HG02623 (cell line): ENCODE measurements at regions not wholly inside any gene's neighbourhood (a gene's known extent, or its start where the extent isn't known, plus 50 kb on each side); places are given as distances from the start of the nearest gene placed in this dataset.

ENCODE experiments used
- ATAC-seq: cut with Tn5 transposase; IDR thresholded peaks from one replicate; pipeline ENCODE4 v1.9.1; 2021; ENCODE audit warnings: moderate library complexity; ENCODE audit not compliant: unreplicated experiment

DNA sequence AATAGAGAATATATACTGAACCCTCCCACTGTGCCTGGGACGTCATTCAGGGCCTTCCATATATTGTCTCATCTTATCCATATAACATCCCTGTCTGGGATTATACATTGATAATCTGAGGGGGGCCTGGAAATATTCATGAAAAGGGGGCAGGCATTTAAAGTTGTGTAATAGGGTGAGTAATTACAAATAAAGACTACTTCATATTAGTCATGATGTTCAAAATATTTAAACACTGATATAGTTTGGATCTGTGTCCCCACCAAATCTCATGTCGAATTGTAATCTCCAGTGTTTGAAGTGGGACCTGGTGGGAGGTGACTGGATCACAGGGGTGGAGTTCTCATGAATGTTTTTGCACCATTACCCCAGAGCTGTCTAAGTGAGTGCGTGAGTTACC, 97.8 kb downstream of the AQP9 start:
- ATAC-seq: no peak

DNA sequence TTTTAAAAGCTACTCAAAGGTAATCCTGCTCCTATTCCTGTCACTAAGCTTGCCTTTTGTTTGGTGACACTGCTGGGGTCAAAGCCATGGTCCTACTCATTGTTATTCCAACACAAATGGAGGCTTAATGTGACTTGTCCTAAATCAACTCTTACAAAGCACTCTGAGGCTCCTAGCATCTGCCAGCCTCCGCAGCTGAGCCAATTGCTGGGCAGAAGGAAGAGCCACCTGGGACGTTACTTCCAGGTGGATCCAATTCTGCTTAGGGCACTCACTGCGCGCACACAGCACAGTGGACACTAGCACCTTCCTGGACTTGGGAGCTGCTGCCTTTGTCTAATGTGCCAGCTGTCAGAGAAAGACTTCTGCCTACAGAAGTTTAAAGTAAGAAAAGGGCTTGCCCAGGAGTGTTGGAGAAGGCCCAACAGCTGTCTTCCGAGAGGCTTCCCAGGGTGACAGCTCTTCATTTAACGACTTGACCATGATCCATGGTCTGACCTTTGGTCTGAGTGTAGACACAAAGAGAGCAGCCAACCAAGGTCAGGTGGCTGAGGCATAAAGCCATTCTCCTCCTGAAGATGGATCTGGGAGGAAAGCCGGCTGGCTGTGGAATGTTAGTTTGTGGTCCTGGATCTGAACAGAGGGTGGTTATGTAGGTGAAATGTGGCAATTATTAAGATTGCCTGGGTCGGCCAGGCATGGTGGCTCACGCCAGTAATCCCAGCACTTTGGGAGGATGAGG, 102.2 kb downstream of the AQP9 start:
- ATAC-seq: no peak

DNA sequence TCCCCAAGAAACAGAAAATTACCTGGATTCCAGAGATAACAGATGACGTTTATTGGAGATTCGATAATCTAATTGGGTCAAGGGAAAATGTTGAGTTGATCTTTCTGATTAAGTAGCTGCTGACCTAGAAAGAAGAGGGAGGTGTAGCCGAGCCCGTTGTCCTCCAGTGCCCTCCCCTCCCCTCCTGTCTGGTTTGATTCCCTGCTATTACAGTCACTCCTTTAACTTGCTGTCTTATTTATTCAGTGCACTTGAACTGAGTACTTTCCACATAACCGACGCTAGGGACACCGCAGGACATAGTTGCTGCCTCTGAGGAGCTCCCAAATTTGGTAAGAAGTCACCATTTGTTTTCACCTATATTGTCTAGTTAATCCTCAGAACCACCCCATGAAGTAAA, 103.7 kb downstream of the AQP9 start:
- ATAC-seq: no peak

DNA sequence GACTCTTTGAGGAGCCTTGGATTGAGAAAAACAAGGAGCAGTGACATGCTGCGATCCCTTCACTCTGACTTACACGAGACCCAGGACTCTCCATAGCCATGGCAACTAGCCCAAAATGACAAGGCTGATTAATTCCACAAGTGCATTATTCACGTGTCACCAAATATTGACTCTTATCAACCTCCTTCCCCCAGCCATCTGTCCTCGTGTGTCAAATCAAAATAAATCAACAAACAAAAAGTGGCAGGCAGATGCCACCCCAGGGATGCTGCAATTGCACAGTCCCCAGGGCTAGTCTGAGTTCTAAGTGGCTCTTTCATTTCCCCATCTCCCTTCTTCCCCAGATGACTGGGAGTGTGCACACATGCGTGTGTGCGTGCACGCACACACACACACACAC, 104.9 kb downstream of the AQP9 start:
- no peak for ATAC-seq

DNA sequence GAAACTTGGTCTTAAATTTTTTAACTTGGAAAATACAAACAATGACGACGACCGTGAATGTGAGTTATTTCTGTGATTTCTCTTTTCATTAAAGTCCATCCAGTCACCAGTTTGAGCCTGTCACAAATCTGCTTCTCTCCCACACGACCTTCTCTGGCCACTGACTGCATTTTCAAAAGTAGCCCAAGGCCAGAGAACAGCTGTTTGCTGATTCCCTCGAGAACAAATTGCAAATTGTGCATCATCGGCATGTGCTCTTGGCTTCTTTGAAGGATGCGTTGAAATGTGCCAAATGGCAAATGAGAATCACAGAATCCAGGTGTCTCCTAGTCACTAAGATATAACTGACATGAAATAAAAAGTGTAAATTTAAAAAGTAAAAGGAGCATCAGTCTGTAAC, 106.4 kb downstream of the AQP9 start:
- no peak for ATAC-seq

DNA sequence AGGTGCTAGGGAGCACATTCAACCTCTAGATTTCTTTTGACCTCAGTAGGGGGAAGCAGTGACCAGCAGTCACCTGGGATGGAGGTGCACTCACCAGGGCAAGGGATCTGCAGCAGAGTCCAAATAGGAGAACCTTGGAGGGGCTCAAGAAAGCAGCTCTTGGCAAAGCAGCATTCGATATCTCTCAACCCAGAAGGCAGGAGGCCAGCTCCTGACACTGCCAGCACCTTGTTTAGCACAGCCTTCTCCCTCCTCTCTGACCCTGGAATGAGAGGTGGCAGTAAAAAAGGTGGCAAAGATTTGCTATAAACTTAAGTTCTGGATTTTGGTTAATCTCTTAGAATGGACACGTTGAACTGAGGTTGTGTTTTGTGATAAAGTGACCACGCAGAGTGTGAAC, 107.9 kb downstream of the AQP9 start:
- no peak for ATAC-seq

DNA sequence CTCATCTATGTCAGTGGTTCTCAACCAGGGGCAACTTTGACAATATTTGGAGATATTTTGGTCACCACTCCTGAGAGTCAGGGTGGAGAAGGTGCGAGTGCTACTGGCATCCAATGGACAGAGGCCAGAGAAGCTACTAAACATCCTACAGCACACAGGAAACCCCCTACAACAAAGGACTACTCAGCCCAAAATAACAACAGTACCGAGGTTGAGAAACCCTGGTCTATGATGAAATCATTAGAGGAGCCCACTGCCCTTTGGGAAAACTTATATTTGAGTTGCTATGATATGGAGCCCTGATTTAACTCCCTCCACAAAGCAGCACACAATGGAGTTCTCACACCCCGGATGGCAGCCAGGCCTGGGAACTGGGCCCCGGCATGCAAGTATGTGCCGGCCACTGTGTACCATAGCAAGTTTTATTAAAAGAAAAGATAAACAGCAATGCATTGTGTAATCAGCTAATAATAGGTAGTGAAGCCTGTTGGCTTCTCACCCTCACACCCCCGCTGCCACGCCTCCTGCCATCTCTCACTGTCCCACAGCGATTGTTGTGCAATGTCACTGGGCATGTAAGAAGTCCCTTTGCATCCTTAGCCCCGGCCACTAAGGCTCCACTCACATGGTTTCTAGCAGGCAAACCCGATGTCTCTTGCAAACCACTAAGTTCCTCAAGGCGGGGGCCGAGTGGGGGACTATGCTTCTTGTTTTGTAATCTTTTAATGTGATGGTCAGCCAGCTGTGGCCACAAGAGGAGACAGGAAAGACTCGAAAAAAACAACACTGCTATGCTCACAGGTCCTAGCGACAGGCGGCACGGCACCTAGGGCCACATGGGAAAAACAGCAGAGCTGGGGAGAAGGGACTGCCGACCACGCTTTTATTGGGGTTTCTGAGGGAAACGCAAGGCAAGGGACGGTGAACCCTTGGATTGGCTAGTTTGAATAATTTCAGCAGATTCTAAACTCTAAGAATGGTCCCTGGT, 110.0 kb downstream of the AQP9 start:
- no peak for ATAC-seq

DNA sequence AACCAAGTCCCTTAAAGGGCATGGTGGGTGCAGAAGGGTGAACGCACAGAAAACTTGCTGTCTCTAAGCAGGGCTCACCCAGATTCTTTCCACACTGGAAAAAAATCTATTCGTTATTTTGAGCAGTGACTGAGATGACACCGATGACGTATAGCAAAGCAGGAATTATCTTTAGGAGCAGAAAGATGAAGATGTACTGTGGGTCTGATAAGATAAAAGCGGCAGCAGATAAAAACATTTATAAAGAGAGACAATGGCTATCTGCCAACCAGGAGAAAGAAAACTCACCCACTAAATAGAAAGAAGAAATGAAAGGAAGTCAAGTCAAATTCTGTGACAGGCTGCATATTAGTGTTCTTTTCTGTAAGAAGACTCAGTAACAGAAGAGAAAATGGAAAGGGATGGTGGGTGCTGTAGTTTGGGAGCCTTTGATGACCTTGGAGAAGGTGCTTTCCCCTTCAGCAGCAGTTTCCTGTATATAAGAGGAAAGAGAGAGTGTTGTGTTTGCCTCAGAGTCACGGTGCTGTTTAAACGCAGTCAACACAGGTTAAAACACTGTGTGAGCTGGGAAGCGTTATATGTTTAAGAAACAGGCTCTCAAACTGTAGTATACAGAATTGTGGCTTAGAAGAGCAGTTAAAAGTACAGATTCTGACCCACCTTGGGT, 111.6 kb downstream of the AQP9 start:
- no peak for ATAC-seq

DNA sequence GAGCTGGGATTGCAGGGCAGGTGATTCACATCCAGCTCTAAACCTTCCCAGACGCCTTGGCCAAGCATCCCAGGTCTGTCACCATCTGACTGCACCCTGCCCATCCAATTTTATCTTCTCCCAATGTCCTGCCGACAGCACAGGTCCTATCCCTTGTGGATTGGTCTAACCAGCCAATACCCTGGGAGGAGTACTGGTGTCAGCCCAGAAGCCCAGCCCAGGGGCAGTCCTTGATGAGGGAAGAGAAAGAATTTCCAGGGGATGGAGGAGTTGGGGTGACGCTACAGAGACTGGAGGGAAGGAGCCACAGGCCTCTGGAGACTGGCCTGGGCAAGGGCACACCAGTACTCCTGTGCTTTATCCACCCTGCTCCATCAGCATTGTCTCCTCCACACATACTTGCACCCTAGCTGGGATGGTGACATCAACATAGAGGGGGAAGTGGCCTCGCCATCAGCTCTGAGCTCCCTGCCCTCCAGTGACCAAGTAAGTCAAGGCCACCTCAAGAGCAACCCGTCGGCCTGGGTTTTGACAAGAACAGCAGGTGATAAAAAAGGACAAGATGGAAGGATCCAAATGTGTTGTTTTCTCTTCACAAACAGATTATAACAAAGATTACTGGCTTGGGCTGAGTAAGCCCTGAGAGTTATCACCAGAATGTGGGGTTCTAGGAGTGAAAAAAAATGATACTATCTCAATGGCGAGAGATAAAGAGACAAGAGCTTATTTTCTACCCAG, 114.6 kb downstream of the AQP9 start:
- no peak for ATAC-seq

DNA sequence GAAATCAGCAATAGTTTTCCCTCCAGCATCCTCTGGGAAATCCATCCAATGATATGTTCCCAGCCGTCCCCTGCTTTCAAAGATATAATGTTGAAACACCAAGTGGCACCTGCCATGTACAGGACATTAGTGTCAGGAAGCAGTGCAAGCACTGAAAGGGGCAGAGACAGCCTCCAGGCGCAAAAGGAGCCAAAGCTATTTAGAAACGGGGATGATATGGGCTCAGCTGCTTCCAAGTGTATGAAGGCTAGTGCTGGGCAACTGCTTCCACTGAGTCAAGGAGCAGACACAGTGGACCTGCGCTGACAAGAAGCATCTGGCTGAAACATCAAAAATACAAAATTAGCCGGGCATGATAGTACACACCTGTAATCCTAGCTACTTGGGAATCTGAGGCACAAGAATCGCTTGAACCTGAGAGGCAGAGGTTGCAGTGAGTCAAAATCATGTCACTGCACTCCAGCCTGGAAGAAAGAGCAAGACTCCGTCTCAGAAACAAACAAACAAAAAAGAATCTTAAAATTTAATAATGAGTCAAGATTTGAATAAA, 119.7 kb downstream of the AQP9 start:
- no peak for ATAC-seq

DNA sequence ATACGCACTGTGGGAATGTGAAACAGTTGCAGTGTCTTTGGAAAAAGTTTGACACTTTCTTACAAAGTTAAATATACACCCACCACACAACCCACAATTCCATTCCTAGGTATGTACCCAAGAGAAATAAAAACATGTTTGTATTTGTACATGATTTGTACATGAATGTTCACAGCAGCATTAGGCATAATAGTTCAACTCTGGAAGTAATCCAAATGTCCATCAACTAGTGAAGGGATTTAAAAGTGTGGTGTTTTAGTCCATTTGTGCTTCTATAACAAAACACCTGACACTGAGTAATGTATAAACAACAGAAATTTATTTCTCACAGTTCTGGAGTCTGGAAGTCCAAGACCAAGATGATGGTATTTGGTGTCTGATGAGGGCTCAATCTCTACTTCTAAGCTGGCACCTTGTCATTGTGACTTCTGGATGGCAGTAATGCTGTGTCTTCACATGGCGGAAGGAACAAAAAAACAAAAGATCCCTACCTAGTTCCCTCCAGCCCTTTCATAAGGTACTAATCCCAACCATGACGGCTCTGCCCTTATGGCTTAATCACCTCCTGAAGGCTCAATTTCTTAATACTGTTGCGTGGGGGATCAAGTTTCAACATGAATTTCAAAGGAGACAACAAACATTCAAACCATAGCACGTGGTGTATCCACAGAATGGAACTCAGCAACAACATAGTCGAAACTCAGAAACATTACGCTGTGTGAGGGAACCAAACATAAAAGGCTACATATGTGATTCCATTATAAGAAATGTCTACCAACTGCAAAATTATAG, 120.5 kb downstream of the AQP9 start:
- no peak for ATAC-seq

DNA sequence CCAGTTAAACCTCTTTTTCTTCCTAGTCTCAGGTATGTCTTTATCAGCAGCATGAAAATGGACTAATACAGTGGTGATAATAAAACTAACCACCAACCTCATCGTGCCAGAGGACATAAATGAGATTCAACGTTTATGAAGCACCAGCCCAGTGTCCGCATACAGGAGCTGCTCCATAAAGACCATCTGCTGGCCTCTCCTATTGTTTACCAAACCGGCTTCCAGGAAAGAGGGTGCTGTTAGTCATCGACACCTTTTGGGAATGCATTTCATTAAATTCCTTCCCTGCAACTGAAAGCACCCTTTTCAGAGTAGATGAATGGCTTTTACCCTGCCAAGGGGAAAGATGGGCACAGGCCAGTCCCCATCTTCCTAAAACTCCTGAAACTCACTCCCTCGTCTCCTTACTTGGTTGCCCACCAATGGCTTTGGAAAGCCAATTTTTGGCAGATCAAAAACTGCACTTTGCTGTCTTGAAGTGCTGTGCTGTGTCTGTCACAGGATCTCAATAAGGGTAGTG, 122.1 kb downstream of the AQP9 start:
- no peak for ATAC-seq

DNA sequence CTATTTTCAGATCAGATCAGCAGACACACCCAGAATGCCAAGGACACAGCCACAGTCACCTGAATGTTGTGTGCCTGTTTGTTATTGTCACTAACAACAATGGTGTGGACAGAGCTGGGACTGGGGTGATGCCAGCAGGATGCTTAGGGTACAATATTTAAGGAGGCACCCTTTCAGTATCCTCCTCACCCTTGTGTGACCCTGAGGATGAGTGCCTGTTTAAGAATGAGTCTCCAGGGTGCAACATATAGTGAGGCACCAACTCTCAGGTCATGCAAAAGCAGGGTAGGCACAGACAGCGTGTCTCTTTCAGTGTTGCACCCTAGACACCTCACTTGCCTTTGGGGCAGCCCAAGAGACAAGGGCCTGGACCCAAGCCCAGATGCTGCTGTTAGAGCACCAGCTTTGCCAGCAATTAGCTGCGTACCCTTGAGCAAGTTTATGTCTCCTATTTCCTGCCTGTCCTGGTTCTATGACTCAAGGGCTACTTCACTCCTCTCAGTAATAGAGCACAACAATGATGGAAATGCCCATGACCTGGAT, 122.6 kb downstream of the AQP9 start:
- no peak for ATAC-seq

DNA sequence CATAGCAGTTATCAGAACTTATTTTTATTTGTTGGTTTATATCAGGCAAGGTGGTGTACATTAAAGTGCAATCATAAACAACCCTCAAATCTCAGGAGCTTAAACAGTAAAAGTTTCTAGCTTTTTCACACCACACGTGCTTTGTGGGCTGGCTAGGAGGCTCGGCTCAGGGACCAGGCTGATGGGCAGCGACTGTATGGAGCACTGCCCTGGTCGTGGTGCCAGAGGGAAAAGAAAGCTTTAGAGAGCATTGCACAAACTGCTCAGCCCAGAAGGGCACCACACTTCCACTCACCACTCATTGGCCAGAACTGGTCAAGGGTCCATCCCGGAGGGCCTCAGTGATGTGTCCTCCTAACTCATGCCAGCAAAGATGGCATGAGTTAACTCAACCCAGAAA, 123.2 kb downstream of the AQP9 start:
- no peak for ATAC-seq

DNA sequence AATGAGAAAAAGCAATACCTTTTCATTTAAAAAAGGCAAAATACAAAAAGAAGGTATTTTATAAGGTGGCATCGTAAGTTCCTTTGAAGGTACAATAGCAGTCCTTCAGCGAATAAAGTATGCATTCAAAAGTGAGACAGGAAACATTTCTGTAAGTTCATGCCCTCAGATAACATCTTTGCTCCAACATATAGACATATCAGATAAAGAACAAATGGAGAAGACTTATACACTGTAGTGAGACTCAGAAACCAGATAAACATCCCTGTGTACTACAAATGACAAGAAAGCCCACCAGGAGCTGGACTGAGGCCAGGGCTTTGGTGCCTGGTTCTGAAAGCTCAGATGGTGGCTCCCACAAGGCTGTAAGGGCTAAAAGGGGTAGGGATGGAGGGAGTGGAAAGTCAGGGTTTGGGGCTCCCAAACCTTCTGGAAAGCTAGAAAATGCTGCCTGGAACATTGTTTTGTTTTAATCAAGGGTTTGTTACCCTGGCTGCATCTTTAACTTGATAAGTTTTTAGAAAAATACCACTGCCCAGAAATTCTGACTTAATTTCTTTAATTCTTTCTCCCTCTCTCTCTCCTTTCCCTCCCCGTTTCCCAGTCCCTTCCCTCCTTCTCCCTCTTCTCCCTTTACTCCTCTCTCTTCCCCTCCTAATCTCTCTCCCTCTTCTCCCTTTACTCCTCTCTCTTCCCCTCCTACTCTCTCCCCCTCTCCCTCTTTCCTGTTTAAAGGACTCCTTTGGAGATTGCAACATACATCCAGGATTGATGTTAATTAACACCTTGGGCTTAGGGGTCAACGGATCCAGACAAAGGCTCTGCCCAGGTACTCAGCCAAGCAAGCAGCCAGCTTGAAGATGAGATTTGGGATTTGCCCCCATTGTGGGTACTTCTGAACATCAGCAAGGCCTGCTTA, 126.1 kb downstream of the AQP9 start:
- ATAC-seq: no peak

DNA sequence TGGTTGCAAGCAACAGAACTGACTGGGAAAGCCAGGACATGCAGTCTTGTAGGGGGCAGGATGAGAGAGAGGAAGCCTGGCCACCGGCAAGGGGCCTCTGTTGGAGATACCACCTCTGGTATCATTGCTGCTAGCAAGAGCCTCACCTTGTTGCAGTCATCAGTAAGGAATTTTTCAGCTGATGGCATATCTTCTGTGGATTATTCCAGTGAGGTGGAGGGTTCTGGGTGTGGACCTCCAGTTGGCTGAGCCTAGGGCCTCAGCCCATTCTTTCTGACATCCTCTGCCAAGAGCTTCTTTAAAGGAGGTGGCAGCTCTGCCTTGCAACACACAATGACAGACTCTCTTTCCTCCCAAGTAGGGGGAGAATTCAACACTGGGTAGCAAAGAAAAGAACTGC, 128.9 kb downstream of the AQP9 start:
- no peak for ATAC-seq

DNA sequence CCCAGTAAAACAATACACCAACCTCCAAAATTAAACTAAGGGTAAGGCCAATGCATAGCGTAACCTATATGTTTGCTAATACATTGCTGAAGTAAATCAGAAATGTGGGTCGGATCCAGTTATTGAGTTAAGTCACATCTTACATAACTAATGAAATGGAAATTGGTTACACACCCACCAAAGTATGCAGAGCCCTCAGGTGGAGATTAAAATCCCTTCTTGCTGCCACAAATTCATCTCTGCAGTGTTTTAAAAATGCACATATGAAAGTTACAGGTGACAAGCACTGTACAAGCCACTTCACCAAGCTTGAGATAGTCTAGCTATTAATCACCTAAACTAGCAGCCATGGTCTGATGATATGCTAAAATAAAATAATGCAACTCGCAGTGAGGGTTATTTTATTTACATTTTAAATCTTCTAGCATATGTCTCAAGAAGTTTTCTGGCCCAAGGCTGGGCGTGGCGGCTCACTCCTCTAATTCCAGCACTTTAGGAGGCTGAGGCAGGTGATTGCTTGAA, 130.6 kb downstream of the AQP9 start:
- ATAC-seq: no peak
